GM12874 (cell line): ENCODE measurements at regions not wholly inside any gene's neighbourhood (a gene's known extent, or its start where the extent isn't known, plus 50 kb on each side); places are given as distances from the start of the nearest gene placed in this dataset.

Source experiments
- TF ChIP-seq, protein P1 (sequence below): IDR thresholded peaks from 2 replicates; pipeline ENCODE4 v1.5.1; 2011; ENCODE audit warnings: low read depth, mild to moderate bottlenecking, control low read depth, low read length, moderate library complexity; ENCODE audit not compliant: insufficient read depth

DNA sequence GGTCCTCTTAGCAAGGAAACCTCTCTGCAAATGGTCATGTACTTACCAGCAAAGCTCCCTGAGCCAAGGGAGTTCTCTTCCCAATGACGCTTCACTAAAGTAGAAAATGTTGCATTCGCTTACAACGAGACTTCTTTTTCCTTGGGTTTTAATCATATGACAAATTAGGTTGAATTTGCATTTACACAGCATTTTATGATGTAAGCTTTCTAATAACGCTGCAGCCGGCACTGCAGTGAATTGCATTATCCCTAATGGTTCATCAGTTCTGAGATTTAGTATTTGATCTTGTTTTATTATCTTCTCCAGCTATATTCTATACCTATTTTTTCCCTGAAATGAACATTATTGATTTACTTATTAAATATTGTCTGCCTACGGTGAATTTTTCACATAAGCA, 339.3 kb upstream of the PFKP start:
- TF ChIP-seq, protein P1, sequence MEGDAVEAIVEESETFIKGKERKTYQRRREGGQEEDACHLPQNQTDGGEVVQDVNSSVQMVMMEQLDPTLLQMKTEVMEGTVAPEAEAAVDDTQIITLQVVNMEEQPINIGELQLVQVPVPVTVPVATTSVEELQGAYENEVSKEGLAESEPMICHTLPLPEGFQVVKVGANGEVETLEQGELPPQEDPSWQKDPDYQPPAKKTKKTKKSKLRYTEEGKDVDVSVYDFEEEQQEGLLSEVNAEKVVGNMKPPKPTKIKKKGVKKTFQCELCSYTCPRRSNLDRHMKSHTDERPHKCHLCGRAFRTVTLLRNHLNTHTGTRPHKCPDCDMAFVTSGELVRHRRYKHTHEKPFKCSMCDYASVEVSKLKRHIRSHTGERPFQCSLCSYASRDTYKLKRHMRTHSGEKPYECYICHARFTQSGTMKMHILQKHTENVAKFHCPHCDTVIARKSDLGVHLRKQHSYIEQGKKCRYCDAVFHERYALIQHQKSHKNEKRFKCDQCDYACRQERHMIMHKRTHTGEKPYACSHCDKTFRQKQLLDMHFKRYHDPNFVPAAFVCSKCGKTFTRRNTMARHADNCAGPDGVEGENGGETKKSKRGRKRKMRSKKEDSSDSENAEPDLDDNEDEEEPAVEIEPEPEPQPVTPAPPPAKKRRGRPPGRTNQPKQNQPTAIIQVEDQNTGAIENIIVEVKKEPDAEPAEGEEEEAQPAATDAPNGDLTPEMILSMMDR = no peak

DNA sequence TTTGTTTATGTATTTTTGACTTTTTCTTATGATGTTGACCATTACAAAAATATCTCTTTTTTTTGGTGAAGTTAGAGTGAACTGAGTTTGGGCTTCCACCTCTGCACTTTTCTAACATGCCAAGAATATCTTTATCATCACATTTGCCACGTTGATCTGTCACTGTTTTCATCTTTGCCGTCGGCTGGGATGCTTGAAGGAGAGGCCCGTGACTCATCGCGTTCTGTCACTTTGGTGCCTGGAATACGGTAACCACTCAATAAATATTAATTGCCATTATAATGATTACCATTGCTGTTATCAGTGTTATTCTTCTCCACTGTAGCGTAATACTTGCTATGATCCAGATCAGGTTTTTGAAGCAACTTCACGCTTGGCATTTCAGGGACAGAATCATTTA, 350.8 kb upstream of the PFKP start:
- TF ChIP-seq, protein P1 = no peak

DNA sequence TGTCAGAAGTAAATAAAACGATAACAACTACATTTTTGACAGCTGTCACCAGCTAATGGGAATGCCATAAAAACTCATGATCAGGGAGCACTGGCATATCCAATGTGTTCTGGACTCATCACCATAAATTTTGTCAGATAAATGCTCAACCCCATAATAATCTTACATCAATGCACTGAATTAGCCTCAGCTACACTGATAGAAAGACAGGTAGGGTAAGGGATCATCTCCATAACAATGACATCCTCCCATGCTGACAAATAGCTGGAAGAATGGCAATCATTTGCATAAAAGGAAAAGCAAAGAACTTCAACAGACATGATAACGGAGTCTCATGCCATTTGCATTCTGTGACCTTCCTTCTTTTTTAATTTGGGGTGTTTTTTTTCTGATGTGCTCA, 352.8 kb upstream of the PFKP start:
- TF ChIP-seq, protein P1 = no peak

DNA sequence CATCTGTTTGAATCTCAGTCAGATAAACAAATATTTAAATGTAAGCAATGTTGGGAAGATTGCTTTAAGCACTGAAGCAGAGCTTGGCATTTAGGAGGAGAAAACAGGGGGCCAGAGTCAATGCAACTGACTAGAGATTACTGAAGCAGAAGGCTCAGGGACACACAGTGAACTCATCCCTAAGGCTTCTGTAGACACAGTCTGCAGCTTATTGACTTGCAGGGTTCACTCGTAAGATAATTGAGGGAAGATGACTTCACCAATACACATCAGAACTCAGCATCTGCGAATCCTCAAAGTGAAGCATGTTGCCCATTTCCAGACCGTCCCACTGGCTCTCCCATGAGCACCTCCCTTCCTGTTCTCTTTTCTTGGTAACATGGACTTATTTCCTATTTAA, 363.4 kb upstream of the PFKP start:
- TF ChIP-seq, protein P1 = no peak

DNA sequence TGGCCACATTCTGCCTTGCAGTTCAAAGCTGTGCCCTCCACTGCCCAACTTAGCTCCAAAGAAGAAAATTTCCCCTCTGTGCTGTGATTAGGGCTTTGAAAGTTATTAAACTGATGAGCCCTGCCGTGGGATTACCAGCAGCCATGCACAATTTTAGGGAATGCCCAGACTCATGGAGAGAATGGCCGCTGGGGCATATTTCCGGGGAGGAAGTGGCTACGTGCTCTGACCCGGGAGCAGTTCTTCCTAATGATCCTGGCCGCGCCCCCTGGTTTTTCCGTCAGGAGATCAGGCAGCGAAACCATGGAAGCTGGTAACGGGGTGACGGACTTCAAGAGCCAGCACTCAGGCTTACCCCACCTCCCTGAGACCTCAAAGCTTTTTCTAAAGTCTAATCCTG, 365.5 kb upstream of the PFKP start:
- TF ChIP-seq, protein P1 = no peak

DNA sequence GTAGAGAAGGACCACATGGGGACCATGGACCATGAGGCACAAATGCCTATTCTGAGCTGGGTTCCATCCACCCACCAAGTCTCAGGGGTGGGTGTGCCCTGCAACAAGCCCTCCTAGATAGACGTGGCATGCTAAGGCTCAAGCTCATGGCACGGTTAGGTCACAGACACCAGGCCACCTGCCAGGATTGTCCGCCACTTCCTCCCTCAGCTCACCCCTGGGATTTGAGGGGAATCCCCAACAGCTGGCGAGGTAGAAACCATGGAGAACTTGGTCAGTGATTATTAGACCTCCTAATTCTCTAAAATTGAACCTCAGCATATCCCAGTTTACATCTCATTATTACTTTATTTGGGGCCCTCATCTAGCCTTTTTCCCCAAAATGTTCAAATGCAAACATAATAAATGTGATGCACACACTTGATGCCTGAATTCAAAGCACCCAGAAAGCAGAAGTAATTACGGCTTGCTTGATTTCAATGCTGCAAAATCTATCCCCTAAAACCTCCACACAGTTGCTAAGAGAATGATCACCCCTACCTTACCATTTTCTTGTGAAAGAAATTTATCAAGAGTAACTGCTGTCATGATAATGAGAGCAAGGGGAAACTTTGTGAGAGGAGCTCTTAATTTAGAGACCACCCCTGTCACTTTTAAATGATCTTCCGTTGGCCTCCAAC, 366.6 kb upstream of the PFKP start:
- TF ChIP-seq, protein P1 = no peak

DNA sequence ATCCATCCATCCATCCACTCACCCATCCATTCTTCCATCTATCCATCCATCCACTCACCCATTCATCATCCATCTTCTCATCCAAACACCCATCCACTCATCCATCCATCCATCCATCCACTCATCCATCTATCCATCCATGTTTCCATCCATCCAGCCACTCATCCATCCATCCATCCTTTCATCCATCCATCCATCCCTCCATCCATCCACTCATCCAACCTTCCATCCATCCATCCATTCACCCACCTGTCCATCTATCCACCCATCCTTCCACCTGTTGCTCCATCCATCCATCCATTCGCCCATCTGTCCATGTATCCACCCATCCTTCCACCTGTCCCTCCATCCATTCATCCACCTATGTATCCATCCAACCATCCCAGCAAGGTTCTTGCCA, 378.4 kb upstream of the PFKP start:
- TF ChIP-seq, protein P1 = no peak

DNA sequence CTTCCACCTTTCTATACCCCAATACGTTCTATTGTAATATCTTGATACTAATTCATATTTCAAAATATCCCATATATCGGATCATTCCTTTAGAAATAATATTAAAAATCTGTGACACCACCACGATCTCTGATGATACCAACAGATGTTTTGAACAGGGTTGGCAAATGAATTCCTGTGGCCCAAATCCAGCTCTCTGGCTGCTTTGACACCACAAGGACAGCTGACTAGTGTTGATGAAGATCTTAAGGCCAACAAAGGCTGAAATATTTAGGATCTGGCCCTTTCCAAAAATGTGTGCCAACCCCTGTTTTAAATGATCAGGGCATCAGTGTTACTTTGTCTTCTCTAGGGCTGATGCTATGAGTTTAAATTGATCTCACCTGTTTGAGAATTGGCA, 380.7 kb upstream of the PFKP start:
- TF ChIP-seq, protein P1 = no peak
